GM19043 (cell line): ENCODE measurements at regions not wholly inside any gene's neighbourhood (a gene's known extent, or its start where the extent isn't known, plus 50 kb on each side); places are given as distances from the start of the nearest gene placed in this dataset.

Experiments used
- ATAC-seq: cut with Tn5 transposase; IDR thresholded peaks from one replicate; pipeline ENCODE4 v1.9.1; 2021; ENCODE audit warnings: low read depth; ENCODE audit not compliant: unreplicated experiment

GRCh38 chr2:188903740-188904139 is 70.4 kb upstream of the COL3A1 start:
- no peak for ATAC-seq

DNA sequence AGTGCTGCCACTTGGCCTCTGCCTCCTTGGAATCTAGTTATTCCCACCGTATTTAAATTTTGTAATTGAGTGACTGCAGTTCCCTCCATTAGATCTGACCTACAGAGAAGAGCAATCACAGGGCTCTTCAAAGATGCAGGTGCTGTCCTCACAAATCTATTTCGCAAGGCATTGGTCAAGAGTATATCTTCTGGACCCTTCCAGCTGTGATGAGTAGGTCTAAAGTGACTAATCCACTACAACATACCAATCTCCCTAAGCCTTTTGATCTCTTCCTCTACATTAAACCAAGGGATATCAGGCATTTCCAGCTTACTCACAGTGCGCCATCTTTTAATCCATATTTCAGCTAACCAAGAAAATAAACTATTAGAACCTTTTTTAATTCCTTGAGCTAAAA is 65.1 kb upstream of the COL3A1 start:
- ATAC-seq, result no peak

GRCh38 chr2:188916736-188917135 is 57.4 kb upstream of the COL3A1 start:
- ATAC-seq, result no peak

DNA sequence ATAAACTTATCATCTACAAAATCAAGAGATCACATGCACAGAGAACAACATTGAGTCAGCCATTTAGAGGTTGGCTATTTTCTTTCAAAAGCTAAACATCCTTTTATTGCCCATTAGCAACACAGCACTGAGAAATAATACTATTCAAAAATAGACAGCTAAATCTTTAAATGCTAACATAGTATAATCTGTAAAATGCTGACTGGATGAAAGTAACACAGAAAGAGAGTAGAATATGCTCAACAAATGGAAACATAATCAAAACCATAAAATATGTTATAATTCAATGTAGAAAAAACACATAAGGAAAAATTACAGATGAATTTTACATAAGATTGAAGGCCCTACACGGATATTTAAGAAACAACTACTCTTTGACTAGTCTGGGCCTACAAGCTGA is 56.5 kb upstream of the COL3A1 start:
- no peak for ATAC-seq

- ATAC-seq, result peak; percentile 80
These were observed 54.3 kb upstream of the COL3A1 start for GRCh38 chr2:188919824-188920223.

DNA sequence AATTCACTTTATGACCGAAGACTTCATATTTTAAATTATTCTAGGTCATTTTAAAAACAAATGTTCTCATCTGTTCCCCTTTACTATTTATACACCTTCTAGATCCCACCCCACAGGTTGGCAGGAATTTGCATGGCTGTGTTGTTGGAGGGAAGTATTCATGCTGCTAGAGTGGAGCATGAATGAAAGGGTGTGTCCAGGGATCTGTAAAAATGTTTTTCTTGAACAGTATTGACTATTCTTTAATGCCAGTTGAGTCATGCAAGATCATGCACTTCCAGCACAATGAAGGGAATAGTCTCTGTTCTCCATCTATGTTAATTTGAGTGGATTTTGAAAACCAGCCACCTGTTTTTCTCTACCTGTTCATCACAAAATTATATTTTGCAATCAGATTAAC is 52.0 kb upstream of the COL3A1 start:
- no peak for ATAC-seq
